DMS153 treated with DMSO at 0.1 percent for 48 hours (cell line): ENCODE measurements at regions not wholly inside any gene's neighbourhood (a gene's known extent, or its start where the extent isn't known, plus 50 kb on each side); places are given as distances from the start of the nearest gene placed in this dataset.
"Not testable (repeated sequence)": the region's sequence is repeated elsewhere in the genome, so short reads cannot be mapped to it uniquely, and the experiment has no call there.

Experiments used
- DNase-seq: peaks from one replicate; lab custom pipeline; 2025; ENCODE audit not compliant: unreplicated experiment; lab: John Stamatoyannopoulos, UW

DNA sequence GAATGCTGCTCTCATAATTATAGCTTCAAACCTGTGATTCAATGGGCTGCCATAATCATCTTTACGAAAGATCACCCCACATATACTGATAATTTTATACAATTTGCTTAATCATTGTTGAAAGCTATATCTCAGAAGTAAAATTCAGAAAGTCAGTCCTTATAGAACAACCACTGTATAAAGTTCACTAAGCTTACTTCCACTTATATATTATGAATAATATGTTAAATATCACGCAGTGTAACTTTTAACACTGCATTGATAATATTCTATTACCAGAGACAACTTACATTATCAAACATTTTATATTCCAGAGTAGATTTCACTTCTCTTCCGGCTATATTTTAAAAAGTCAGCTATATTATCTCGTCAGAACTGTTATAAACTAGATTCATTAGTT, 550.1 kb upstream of the PCDH20 start:
- DNase-seq: no peak

GRCh38 chr13:61960981-61961380, 545.3 kb upstream of the PCDH20 start:
- no peak for DNase-seq

DNA sequence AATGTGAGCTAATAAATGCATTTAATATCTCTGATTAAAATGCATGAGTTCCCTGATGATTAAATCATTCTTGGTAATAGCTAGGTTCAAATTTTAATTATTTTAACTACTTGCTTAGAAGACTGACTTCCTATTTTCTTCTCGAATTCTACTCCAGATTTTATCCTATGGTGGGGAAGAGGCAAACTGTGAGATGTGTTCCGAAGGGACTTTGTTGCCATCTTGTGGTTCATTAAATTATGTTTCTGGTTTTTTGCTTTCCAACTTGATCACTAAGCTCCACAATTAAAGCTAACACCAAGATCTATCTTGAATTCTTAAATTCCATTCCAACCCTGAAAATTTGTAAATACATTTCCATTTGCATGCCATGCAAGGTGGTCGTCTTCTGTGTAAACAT, 538.4 kb upstream of the PCDH20 start:
- no peak for DNase-seq

GRCh38 chr13:61950828-61951227, 535.2 kb upstream of the PCDH20 start:
- no peak for DNase-seq

DNA sequence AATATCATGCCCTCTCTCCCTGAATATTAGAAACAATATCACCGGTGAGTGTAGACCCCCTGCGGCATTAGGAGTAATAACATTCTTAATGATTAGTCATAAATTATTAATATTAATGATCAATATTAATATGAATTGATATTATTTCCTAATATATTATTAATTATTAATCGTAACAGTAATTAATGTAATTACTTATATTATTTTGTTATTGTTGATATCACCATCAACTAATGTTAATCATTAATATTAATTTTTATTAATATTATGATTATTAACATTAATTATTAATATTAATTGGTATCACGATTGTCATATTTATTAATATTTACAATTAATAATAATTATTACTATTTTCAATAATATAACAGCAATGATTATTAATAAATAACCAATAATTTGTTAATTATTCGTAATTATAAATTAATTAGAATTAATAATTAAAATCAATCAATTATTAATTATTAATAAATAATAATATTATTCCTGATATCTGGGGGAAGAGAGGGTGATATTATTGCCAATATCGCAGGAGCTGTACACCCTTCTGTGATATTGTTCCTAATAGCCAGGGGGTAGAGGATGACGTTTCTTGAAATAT, 528.8 kb upstream of the PCDH20 start:
- DNase-seq: no peak

DNA sequence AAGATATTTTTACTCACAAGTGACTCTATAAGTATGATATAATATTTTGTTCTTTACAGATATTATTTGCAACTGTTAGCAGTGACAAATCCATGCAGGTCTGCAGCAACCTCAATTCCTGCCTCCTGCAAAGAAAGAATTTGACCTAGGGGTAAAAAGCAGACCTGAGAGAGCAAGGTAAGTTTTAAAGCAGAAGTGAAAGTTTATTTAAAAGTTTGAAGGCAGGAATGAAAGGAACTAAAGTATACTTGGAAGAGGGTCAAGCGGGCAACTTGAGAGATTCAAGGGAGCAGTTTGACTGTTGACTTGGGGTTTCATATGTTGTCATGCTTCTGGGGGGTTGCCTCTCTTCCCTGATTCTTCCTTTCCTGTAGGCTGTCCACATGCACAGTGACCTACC, 520.1 kb upstream of the PCDH20 start:
- DNase-seq: no peak

- no peak for DNase-seq
Measured at GRCh38 chr13:61927648-61928047, 512.0 kb upstream of the PCDH20 start.

DNA sequence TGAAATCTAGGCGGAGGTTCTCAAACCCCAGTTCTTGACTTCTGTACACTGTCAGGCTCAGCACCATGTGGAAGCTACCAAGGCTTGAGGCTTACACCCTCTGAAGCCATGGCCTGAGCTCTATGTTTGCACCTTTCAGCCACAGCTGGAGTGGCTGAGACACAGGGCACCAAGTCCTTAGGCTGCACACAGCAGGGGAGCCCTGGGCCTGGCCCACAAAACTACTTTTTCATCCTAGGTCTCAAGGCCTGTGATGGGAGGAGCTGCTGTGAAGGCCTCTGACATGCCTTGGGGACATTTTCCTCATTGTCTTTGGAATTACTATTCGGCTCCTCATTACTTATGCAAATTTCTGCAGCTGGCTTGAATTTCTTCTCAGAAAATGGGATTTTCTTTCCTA, 503.2 kb upstream of the PCDH20 start:
- DNase-seq: no peak

DNA sequence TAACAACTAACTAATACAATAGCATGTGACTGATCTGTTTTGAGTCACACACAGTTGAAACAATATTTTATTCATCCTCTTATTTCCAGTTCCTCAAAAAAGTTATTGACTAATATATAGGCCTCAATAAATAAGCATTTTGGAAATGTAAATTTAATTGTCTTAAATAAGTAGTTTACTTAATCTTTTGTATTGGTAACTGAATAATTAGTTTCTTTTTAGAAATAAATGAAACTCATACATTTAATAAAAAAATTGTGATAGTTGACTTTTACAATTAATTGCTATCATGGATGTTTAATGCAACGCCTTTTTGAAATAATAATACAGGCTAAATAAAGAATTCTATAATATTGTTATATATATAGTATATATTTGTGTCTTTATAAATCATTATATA, 500.8 kb upstream of the PCDH20 start:
- DNase-seq: no peak

DNA sequence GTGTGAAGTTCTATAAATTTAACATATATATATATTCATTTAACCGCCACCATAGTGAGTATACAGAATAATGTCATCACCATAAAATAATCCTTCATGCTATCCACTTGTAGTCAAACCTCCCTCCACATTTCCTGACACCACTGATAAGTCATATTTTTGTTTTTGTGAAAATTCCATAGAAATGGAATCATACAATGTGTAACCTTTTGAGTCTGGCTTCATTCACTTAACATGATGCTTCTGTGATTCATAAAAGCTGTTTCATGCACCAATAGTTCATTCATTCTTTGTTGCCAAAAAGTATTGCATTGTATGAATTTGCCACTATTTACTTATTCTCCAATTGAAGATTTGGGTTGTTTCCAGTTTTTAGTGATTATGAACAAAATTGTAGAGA, 497.5 kb upstream of the PCDH20 start:
- DNase-seq: no peak

DNA sequence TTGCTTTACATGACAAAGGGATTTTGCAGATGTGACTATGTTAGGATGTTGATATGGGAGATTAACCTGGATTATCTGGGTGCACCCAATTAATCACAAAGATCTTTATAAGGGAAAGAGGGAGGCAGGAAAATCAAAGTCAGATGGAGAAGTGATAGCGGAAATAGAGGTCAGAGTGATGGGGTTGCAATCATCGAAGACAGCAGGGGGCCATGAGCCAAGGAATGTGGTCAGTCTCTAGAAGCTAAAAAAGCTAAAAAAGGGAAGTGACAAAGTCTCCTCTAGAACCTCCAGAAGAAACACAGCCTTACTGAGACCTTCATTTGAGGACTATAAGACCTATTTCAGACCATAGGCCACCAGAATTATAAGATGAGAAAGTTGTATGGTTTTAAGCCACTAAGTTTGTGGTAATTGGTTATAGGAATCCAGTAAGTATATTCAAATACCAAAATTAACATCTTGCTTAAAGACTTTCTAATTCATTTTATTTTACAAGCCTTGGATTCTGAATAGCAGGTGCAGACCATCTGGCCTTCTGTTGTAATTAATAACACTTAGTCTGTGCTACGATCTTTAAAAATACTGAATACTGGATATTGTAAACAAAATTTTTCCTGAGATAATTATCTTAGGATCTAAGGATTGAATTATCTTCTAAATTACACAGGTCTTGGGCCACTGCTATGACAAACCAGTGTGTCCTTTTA, 493.4 kb upstream of the PCDH20 start:
- DNase-seq: no peak

DNA sequence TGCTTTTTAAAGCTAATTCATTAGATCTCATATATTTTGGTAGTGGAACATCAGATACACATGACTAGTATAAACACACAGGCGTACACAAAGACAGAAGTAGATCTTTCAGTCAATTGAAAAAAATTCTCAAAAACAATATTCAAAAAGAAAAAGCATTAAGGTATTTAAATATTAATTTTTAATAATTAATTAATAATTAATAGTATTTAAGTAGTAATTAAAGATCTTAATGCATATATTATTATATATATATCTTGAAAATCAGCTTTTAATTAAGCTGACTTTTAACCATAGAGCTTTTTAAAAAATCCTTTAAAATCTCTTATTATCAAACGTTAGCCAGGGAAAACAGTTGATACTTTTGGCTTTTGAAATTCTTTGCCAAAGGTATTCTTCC, 489.4 kb upstream of the PCDH20 start:
- DNase-seq: no peak

GRCh38 chr13:61901946-61902541, 486.4 kb upstream of the PCDH20 start:
- no peak for DNase-seq

- DNase-seq: no peak
Measured at GRCh38 chr13:61900033-61900432, 484.4 kb upstream of the PCDH20 start.

GRCh38 chr13:61898207-61898606, 482.6 kb upstream of the PCDH20 start:
- no peak for DNase-seq

- DNase-seq: no peak
Measured at GRCh38 chr13:61891401-61891800, 475.8 kb upstream of the PCDH20 start.

DNA sequence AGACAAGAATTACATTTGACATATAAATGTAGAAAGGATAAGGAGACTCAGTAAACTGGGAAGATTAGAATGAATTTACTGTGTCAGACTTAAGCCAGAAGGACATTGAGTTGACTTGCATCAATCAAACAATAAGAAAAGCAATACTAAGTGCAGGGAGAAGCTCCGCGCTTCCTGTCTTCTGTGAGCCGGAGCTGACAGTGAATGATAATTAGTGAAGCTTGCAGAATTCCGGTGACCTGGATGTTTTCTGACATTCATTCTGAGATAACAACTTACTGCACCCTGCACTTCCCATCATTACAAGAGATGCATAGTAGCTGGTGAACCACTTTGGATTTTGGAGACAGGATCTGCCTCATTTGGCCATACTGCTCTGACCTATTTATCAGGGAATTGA, 469.2 kb upstream of the PCDH20 start:
- no peak for DNase-seq

DNA sequence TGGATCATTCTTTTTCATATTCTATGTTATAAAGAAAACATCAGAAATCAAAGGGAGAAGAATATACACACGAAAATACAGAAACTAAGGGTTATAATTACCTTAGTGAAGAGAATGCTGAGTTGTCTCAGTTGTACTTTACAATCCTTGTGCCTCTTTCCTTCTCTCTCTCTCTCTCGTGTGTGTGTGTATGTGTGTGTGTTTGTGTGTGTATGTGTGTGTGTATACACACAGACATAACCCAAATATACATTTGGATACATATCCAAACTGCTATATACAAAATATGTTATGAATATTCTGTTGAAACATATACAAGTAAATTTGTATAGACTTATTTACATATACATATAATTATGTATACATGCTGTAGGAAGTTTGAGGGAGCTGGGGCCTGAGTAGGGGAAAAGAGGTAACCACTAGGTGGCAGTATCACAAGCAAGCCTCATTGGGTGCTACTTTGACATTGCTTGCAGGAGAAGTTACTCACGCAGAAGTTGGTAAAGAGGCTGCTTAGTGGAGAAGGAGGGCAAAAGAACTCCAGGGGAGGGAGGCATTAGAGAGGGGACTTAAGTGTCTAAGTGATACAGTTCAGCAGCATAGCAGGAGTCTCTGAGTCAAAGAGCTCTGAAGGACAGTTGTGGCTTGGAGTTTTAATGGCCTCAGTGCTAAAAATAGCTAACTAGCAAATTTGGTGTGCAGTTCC, 465.1 kb upstream of the PCDH20 start:
- no peak for DNase-seq

DNA sequence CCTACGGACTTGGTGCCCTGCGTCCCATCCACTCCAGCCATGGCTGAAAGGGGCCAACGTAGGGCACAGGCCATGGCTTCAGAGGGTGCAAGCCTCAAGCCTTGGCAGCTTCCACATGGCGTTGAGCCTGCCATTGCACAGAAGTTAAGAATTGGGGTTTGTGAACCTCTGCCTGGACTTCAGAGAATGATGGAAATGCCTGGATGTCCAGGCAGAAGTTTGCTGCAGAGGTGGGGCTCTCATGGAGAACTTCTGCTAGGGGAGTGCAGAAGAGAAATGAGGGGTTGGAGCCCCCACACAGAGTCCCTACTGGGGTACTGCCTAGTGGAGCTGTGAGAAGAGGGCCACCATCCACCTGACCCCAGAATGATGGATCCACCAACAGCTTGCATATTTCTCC, 462.9 kb upstream of the PCDH20 start:
- not testable (repeated sequence) for DNase-seq

- DNase-seq: no peak
Measured at GRCh38 chr13:61874970-61875579, 459.4 kb upstream of the PCDH20 start.

DNA sequence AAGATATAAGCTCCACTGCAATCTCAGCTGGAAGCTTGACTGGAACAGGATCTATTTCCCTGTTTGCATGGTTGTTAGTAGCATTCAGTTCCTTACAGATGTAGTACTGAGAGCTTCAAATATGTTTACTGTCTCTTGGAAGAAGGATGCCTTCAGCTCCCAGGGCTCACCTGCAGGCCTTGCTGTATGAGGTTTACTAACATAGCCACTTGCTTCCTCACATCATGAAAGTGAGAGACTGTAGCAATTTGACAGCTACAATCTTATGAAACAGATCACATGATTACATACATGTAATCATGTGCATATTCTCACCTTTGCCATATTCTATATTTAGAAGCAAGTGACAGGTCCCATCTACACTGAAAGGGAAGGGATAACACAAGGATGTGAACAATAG, 458.1 kb upstream of the PCDH20 start:
- no peak for DNase-seq

DNA sequence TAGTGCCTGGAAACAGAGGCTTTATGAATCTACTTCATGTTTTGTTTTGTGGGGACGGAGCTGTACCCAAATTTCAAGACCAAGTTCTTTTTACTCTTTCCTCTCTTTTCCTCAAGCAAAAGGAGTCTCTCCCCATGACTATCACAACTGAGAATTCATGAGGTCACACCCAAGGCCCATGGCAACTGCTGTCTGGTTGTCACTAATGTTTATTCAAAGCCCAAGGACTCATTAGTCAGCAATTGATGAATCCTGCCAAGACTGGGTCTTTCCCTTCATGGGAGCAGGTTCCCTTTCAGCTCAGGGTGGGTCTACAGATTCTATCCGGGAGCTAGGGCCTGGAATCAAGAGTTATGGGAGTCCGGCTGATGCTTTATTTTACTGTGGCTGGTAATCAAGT, 441.5 kb upstream of the PCDH20 start:
- no peak for DNase-seq
